Ectodermal cell (in vitro differentiated cells): ENCODE measurements at regions not wholly inside any gene's neighbourhood (a gene's known extent, or its start where the extent isn't known, plus 50 kb on each side); places are given as distances from the start of the nearest gene placed in this dataset.

ENCODE experiments used
- H3K27ac ChIP-seq: 2 replicates; pipeline ENCODE4 v1.7.0; 2013; ENCODE audit warnings: mild to moderate bottlenecking, low read depth, low read length; ENCODE audit not compliant: insufficient read depth, poor library complexity, severe bottlenecking
- H3K27me3 ChIP-seq: 2 replicates; pipeline ENCODE4 v1.7.0; 2013; ENCODE audit warnings: mild to moderate bottlenecking, low read length; ENCODE audit not compliant: insufficient read depth, control insufficient read depth, poor library complexity, severe bottlenecking
- H3K36me3 ChIP-seq: one replicate; pipeline ENCODE4 v1.7.0; 2013; ENCODE audit warnings: low read length; ENCODE audit not compliant: control insufficient read depth, insufficient read depth
- H3K4me1 ChIP-seq: one replicate; pipeline ENCODE4 v1.7.0; 2013; ENCODE audit warnings: low read length; ENCODE audit not compliant: control insufficient read depth, insufficient read depth
- H3K4me3 ChIP-seq: 2 replicates; pipeline ENCODE4 v1.7.0; 2013; ENCODE audit warnings: low read depth, low read length, control low read depth; ENCODE audit not compliant: insufficient read depth
- H3K9me3 ChIP-seq: 2 replicates; pipeline ENCODE4 v1.7.0; 2013; ENCODE audit warnings: mild to moderate bottlenecking, low read length, moderate library complexity; ENCODE audit not compliant: control insufficient read depth
- WGBS, 2 experiments: methylation state at CpG; one replicate each; pipeline ENCODE4 v1.1.7; 2013; ENCODE audit warnings: missing lambda C conversion rate in 2 of 2; 5-methylcytosine and 5-hydroxymethylcytosine counted together

GRCh38 chr5:130555429-130555828, 609.6 kb downstream of the HINT1 start:
- Histone ChIP-seq H3K9me3 (no peaks in the 10 kb centered on the region), H3K36me3 (no peaks in the 10 kb centered on the region), H3K27ac (no peak overlapping the region), H3K27me3 (no peaks in the 10 kb centered on the region), H3K4me3 (no peak overlapping the region), H3K4me1 (no peaks in the 10 kb centered on the region)
- 93 to 95% methylated on average over 3 of the region's 3 CpGs for WGBS, 2 experiments

- Histone ChIP-seq H3K36me3 (no peaks in the 10 kb centered on the region), H3K27me3 (no peaks in the 10 kb centered on the region), H3K9me3 (no peaks in the 10 kb centered on the region), H3K4me3 (no peak overlapping the region), H3K27ac (no peak overlapping the region), H3K4me1 (no peaks in the 10 kb centered on the region)
- 74 to 88% methylated on average over 2 of the region's 2 CpGs for WGBS, 2 experiments
These were observed 614.5 kb downstream of the HINT1 start for GRCh38 chr5:130550562-130550928.

GRCh38 chr5:130549884-130550561, 615.0 kb downstream of the HINT1 start:
- H3K9me3 ChIP-seq = no peaks in the 10 kb centered on the region
- no peak overlapping the region for H3K27ac ChIP-seq
- H3K4me3 ChIP-seq = no peak overlapping the region
- H3K36me3 ChIP-seq = no peaks in the 10 kb centered on the region
- WGBS, 2 experiments = 92 to 95% methylated on average over 5 of the region's 5 CpGs
- H3K27me3 ChIP-seq = no peaks in the 10 kb centered on the region
- no peaks in the 10 kb centered on the region for H3K4me1 ChIP-seq

- Histone ChIP-seq H3K4me1 (no peaks in the 10 kb centered on the region), H3K36me3 (no peaks in the 10 kb centered on the region), H3K4me3 (no peak overlapping the region), H3K27ac (no peak overlapping the region), H3K27me3 (no peaks in the 10 kb centered on the region), H3K9me3 (no peaks in the 10 kb centered on the region)
- WGBS, 2 experiments = 93 to 94% methylated on average over 1 of the region's 1 CpG
These were observed 618.8 kb downstream of the HINT1 start for GRCh38 chr5:130546211-130546610.

GRCh38 chr5:130545291-130545690, 619.8 kb downstream of the HINT1 start:
- Histone ChIP-seq H3K4me3 (no peak overlapping the region), H3K36me3 (no peaks in the 10 kb centered on the region), H3K9me3 (no peaks in the 10 kb centered on the region), H3K27me3 (no peaks in the 10 kb centered on the region), H3K4me1 (no peaks in the 10 kb centered on the region), H3K27ac (no peak overlapping the region)
- WGBS, 2 experiments = 80 to 100% methylated on average over 1 of the region's 1 CpG

GRCh38 chr5:130541617-130542221, 623.3 kb downstream of the HINT1 start:
- no peak overlapping the region for H3K4me3 ChIP-seq
- 85 to 96% methylated on average over 1 to 2 of the region's 3 CpGs for WGBS, 2 experiments
- no peak overlapping the region for H3K27ac ChIP-seq
- H3K9me3 ChIP-seq = no peaks in the 10 kb centered on the region
- no peaks in the 10 kb centered on the region for H3K36me3 ChIP-seq
- H3K27me3 ChIP-seq = no peaks in the 10 kb centered on the region
- H3K4me1 ChIP-seq = no peaks in the 10 kb centered on the region

GRCh38 chr5:130536691-130537090, 628.4 kb downstream of the HINT1 start:
- no peak overlapping the region for H3K27ac ChIP-seq
- no peaks in the 10 kb centered on the region for H3K27me3 ChIP-seq
- H3K4me1 ChIP-seq = no peaks in the 10 kb centered on the region
- 100% methylated on average over 1 of the region's 1 CpG; no CpG with 5 or more reads in 1 of the 2 experiments for WGBS, 2 experiments
- no peaks in the 10 kb centered on the region for H3K36me3 ChIP-seq
- H3K9me3 ChIP-seq = no peaks in the 10 kb centered on the region
- H3K4me3 ChIP-seq = no peak overlapping the region

GRCh38 chr5:130532786-130533185, 628.5 kb downstream of the CHSY3 start:
- Histone ChIP-seq H3K36me3 (no peaks in the 10 kb centered on the region), H3K4me1 (no peaks in the 10 kb centered on the region), H3K27ac (no peak overlapping the region)

GRCh38 chr5:130529511-130530485, 625.5 kb downstream of the CHSY3 start:
- H3K4me1 ChIP-seq = no peaks in the 10 kb centered on the region
- H3K36me3 ChIP-seq = no peaks in the 10 kb centered on the region
- no peak overlapping the region for H3K4me3 ChIP-seq
- WGBS, 2 experiments = 92 to 93% methylated on average over 8 of the region's 8 CpGs
- H3K9me3 ChIP-seq = no peaks in the 10 kb centered on the region
- no peak overlapping the region for H3K27ac ChIP-seq
- H3K27me3 ChIP-seq = no peaks in the 10 kb centered on the region

More at GRCh38 chr5:130532786-130533185, 628.5 kb downstream of the CHSY3 start:
- Histone ChIP-seq H3K9me3 (no peaks in the 10 kb centered on the region), H3K27me3 (no peaks in the 10 kb centered on the region), H3K4me3 (no peak overlapping the region)

GRCh38 chr5:130529111-130529510, 624.8 kb downstream of the CHSY3 start:
- Histone ChIP-seq H3K4me1 (no peaks in the 10 kb centered on the region), H3K36me3 (no peaks in the 10 kb centered on the region), H3K4me3 (no peak overlapping the region), H3K27me3 (no peaks in the 10 kb centered on the region), H3K9me3 (no peaks in the 10 kb centered on the region), H3K27ac (no peak overlapping the region)
- 88 to 96% methylated on average over 1 of the region's 1 CpG for WGBS, 2 experiments
